SK-N-DZ (cell line): ENCODE measurements at regions not wholly inside any gene's neighbourhood (a gene's known extent, or its start where the extent isn't known, plus 50 kb on each side); places are given as distances from the start of the nearest gene placed in this dataset.
"Not testable (repeated sequence)": the region's sequence is repeated elsewhere in the genome, so short reads cannot be mapped to it uniquely, and the experiment has no call there.

Experiments used
- DNase-seq: peaks from one replicate; pipeline ENCODE4 v3.0.0-alpha.2; 2015; ENCODE audit warnings: low spot score

DNA sequence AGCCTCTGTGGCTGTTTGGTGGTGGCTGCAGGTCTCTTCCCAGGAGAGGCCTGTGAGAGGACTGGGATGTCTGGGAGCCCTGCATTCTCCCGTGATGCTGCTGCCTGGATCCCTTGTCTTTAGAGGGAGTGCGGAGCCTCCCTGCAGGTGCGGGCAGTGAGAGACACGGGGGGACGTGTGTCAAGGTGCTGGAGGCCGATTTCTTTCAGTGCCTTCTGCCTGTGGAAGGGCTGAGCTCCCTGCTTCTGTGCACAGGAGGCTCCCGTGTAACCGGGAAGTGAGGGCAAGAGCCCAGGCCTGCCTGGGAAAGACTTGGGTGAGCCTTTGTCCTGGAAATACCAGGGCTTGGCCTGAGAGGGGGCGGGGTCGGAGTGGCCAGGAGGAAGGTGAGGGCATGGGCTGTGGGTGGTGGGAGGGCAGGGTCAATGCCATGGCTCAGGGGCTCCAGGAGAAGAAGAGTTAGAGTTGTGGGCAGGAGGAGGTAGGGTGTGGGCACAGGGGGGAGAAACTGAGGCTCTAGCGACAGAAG lies 372.2 kb downstream of the TMEM121 start:
- no peak for DNase-seq

DNA sequence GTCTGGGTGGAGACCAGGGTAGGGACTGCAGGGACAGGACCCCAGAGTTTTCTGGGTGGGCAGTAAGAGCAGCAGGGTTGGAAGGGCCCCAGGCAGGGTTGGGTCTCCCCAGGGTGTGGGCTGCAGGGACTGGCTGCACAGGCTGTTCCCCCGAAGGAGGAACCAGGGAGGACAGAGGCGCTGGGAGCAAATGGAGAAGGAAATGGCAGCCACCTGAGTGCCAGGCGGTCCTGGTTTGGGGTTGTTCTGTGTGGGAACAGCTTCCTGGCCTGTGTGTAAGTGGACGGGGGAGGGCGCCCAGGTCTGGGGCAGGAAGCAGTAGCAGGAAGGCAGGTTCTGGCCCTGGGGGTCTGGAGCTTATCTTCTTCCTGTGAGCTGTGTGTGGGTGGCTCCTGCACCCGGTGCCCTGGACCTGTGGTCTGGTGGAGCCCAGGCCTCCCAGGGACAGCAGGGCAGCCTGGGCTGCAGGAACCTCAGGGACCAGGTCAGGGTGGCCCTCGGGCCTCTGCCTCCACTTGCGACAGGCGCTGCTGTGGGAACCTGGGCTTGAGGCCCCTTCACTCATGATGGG lies 372.8 kb downstream of the TMEM121 start:
- no peak for DNase-seq

DNA sequence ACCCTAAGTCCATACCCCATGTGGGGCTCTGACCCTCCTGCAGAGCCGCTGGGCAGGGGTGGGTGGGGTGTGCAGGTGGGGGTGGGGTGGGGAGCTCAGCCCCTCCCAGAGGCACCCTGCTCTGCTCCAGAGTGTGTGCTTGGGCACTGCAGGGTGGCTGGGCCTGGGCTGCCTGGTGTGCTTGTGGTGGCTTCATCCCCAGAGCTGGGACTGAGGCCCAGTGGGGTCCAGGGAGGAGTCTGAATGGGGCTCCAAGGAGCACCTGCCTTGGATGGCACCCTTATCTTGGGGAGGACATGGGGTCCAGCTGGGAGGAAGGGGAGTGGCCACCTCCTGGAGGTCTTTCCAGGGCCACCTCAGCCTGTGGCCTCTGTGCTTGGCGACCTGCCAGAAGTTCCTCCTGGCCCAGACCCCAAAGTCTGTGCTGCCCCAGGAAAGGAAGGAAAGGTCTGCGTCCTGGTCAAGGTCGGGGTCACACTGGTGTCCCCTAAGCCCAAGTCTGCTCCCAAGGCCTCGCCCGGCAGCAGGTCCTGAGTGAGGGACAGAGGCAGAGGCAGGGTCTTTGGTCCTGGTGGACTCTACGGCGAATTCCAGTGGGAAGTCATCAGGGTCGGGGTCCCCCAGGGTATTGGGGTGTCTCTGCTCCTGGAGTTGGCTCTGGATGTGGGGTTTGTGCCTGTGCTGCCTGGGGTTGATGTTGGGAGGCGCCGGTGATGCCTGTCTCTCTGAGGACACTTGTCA lies 373.4 kb downstream of the TMEM121 start:
- DNase-seq: no peak

DNA sequence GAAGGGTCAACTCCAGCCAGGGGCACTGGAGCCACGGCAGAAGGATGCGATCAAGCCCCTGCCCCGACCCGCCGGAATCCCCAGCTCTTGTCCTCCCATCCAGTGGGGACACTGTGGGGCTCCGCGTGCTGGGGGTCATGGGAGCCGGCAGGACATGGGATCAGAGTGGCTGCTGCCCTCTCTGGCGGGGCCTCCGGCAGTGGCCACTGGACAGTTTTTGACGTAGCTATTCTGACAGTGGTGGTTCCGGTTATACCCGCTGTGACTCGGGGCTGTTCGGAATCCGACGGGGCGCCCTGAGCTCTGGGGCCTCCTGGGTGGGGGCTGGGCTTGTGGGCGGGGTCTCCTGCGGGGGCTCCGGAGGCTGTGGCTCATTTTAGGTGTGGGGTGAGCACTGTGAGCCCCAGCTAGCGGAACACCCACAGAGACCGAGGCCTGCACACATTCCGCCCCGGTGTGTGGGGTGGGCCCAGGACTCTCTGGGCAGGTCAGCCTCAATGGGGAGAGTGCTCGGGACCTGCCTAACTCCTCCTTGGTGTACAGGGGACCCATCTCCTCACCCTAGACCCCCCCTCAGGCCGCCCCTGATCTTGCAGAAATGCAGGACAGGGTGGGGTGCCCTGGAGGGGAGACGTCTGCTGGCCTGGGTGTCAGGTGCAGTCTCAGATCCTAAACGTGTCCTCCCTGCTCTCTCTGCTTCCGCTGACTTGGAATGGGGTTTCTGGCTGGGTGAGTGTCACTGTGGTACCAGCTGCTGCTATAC lies 374.2 kb downstream of the TMEM121 start:
- no peak for DNase-seq

DNA sequence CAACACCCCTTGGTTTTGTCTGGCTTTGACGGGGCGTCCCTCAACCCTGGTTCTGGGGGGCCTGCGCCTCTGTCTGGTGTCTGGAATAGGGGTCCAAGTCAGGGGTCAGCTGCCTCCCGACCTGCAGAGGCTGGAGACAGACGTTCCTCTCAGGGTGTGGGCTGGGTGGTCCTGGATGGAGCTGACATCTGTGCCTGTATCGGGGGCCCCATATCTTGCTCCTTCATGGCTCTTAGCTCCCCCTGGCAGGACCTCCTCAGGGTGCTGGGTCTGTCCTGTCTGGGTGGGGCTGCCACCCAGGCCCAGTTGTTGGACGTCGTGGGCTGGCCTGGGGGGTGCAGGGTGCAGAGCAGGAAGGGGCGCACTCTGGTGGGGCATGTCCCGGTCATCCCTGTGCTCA lies 374.8 kb downstream of the TMEM121 start:
- no peak for DNase-seq

DNA sequence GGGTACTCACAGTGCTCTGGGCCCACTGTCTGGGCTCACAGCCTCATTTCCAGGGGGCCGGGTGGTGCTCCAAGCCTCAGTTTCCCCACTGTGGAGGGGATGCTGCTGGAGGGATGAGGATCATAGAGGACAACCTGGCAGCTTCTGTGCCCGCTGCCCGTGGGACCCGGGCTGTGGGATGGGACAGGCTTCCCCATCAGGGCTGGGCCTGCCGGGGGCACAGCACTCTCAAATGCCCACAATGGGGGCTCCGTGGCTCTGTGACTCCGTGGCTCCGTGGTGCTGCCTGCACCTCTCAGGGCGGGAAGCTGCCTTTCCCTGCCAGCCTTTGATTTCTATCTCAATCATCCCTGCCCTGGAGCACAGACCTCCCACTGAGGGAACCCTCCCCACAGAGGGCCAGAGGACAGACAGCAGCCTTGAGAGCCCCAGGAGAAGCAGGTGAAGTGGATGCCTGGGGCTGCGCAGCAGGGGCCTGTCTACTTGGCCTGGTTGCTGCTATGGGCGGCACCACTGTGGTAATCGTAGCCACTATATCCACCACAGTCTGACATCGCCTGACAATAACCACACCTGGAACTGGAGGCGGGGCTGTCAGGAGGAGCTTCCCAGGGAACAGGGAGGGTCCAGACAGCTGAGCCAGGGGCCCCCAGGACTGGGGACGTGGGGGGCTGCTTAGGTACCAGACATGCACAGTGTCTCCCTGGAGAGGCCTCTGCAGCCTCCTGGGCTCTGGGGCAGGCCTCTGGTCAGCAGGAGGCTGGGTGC lies 375.9 kb downstream of the TMEM121 start:
- DNase-seq: no peak

DNA sequence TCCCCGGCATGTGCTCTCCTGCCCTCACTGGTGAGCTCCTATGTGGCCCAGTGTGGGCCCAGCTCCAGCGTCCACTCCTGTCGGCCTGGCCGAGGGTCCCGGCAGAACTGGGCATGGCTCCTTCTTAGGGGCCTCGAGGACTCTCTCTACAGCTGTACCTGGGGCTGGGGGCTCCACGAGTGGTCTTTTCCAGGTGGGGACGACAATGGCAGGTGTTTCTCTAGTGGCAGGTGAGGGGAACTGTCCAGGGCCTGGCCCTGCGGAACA lies 376.4 kb downstream of the TMEM121 start:
- not testable (repeated sequence) for DNase-seq

DNA sequence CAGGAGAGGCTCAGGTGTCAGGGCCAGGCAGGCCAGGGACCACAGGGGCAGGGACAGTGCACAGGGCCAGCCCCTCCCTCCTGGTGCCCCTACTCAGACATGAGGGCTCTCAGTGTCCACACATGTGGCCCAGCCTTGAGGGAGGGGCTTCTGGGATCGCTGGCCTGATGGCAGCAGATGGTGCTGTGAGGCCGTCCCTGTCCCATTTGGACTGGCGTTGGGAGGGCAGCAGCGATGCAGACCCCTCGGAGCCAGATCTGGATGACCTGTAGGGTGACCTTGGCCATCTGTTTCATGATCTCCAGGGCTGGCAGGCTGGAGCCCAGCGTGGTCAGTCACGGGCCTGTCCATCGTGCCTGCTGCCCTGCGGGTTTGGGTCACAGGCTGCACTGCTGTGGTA lies 377.6 kb downstream of the TMEM121 start:
- DNase-seq: no peak

DNA sequence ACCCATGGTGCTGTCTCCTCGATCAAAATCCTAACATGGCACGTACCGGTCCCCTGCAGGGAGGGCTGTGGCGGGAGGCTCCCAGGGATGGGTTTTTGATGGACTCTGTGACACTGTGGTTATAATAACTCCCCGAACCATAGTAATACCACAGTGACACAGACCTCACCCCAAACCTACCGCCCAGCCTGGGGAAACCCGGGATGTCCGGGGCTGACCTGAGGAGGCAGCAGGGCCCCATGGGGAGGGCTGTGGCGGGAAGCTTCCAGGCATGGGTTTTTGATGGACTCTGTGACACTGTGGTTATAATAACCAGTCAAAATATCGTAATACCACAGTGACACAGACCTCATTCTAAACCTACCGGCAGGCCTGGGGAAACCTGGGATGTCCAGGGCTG lies 378.0 kb downstream of the TMEM121 start:
- no peak for DNase-seq

DNA sequence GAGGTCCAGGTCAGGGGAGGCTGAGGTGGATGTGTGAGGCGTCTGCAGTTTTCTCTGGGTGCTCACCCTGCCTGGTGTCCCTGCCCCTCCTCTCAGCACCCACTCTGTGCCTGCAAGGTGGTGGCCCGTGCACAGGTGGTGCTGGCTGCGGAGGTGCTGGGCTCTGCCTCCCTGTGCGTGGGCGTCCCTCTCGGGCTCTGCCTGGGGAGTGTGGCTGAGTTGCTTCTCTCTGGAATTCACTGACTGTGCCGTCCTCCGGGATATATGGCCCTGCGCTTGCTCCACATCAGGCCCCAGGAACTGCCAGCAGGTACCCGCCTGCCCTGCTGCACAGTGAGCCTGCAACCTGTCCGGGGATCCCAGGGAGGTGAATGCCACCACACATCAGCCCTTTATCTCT lies 379.1 kb downstream of the TMEM121 start:
- DNase-seq: no peak

DNA sequence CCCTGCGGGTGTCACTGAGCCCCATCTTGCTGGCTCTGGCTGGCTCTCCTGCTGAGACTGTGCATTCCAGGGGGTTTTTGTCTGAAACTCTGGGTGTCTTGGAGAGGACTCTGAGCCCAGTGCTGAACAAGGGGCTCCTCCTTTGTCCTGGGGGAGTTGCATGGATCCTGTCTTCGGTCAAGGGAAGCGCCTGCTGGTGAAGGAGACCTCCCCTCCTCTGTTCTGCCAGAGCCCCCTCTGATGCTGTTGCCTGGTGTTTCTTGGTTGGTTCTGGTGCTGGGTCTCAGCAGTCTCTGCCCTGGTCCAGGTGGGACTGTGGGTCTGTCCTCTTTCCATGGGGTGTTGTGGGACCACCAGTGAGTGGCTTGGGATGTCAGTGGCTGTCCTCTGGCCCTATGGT lies 380.9 kb downstream of the TMEM121 start:
- no peak for DNase-seq

DNA sequence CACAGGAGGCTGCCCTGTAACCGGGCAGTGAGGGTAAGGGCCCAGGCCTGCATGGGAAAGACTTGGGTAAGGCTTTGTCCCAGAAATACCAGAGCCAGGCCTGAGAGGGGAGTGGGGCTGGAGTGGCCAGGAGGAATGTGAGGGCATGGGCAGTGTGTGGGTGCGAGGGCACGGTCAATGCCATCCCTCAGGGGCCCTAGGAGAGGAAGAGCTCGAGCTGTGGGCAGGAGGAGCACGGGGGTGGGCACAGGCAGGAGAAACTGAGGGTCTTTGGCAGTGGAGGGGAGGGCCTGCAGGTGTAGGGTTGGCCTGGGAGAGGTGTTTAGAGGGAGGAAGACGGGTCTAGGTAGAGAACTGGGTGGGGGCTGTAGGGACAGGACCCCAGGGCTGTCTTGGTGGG lies 381.6 kb downstream of the TMEM121 start:
- no peak for DNase-seq

DNA sequence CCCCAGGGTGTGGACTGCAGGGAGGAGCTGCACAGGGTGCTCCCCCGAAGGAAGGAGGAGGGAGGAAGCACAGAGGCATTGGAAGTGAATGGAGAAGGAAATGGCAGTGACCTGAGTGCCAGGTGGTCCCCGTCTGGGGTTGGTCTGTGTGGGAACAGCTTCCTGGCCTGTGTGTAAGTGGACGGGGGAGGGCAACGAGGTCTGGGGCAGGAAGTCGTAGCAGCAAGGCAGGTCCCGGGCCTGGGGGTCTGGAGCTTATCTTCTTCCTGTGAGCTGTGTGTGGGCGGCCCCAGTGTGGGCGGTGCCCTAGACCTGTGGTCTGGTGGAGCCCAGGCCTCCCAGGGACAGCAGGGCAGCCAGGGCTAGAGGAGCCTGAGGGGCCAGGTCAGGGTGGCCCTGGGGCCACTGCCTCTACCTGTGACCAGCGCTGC lies 382.1 kb downstream of the TMEM121 start:
- DNase-seq: no peak

DNA sequence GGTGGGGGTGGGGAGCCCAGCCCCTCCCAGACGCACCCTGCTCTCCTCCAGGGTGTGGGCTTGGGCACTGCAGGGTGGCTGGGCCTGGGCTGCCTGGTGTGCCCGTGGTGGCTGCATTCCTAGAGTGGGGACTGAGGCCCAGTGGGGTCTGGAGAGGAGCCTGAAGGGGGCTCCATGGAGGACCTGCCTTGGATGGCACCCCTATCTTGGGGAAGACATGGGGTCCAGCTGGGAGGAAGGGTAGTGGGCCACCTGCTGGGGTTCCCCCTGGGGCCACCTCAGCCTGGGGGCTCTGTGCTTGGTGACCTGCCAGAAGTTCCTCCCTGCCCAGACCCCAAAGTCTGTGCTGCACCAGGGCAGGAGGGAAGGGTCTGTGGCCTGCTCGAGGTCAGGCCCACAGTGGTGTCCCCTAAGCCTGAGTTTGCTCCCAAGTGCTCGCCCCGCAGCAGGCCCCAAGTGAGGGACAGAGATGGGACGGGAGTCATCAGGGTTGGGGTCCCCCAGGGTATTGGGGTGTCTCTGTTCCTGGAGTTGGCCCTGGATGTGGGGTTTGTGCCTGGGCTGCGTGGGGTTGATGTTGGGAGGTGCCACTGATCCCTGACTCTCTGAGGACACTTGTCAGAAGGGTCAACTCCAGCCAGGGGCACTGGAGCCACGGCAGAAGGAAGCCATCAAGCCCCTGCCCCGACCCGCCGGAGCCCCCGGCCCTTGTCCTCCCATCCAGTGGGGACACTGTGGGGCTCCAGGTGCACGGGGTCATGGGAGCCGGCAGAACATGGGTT lies 382.9 kb downstream of the TMEM121 start:
- DNase-seq: no peak

DNA sequence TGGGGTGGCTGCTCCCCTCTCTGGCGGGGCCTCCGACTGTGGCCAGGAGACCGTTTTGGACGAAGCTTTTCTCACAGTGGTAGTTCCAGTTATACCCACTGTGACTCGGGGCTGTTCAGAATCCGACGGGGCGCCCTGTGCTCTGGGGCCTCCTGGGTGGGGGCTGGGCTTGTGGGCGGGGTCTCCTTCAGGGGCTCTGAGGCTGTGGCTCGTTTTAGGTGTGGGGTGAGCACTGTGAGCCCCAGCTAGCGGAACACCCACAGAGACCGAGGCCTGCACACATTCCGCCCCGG lies 383.4 kb downstream of the TMEM121 start:
- DNase-seq: not testable (repeated sequence)

DNA sequence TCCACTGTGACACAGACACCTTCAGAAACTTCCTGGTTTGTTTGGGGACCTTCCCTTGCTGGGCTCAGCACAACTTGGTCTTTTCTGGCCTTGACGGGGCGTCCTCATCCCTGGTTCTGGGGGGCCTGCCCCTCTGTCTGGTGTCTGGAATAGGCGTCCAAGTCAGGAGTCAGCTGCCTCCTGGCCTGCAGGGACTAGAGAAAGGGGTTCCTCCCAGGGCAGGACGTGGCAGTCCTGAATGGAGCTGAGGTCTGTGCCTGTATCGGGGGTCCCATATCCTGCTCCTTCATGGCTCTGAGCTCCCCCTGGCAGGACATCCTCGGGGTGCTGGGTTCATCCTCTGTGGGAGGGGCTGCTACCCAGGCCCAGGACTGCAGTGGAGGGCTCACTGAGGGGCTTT lies 384.0 kb downstream of the TMEM121 start:
- DNase-seq: no peak

DNA sequence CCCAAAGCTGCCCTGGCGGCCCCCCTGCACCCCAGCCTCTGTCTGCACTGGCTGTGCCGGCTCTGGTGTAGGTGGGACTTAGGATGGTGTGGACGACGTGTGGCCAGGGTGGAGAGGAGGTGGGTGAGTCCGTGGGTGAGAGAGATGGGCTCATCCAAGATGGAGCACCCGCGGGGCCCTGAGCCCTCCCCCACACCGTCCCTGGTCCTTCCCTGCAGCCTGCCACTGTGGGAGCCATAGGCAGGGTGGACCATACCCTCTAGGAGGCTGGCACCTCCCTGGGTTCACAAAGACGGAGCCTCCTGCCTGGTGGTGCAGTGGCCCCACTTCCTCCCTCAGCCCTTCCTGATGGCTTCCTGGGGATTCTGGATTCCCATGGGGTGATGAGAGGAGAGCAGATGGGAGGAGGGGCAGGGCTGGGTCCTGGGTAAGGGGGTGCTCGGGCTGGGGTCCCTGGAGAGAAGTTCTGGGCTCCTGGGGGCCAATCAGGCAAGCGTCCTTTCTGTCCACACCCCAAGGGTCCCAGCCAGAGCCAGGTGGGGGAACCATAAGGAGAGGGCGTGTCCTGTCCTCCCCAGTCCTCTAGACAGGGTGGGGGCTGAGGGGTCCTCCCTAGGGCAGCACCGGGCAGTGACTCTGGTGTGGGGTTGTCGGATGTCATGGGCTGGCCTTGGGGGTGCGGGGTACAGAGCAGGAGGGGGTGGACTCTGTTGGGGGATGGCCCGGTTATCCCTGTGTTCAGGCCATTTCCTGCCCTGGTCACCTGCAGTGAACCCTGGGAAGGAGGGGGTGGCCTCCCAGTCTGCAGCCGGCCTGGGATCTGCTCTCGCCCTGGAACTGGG lies 384.8 kb downstream of the TMEM121 start:
- DNase-seq: no peak

DNA sequence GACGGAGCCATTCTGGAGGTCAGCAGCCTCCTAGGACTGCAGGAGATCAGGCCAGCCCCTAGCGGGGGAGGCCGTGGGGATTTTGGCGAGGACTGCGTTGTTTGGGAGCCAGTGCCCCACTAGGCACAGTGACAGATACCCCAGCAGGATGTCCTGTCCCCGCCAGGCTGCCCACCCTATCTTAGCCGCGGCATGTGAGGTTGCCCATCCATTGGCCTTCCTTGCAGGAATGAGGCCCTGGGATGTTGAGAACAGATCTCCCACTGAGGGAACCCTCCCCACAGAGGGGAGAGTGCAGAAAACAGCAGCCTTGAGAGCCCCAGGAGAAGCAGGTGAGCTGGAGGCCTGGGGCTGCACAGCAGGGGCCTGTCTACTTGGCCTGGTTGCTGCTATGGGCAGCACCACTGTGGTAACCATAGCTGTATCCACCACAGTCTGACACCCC lies 385.5 kb downstream of the TMEM121 start:
- DNase-seq: not testable (repeated sequence)

DNA sequence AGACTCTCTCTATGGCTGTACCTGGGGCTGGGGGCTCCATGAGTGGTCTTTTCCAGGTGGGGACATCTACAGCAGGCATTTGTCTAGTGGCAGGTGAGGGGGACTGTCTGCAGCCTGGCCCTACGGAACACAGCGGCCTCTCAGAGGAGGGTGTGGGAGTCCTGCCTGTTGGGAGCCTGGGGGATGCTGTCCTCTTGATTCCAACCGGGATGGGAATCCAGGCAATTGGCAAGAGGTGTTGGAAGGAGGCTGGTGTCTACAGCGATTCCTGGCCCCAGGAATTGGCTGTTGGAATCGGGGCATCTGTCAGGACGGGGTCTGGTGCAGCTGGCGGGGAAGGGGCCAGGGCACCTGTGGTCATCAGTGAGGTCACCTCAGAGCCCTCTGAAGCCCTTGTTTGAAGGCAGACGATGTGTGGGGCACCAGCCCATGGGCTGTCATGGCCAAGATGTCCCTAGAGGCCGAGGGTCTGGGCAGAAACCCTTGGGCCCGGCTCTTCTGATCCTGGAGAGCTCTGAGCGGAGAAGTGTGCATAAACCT lies 386.3 kb downstream of the TMEM121 start:
- DNase-seq: no peak

DNA sequence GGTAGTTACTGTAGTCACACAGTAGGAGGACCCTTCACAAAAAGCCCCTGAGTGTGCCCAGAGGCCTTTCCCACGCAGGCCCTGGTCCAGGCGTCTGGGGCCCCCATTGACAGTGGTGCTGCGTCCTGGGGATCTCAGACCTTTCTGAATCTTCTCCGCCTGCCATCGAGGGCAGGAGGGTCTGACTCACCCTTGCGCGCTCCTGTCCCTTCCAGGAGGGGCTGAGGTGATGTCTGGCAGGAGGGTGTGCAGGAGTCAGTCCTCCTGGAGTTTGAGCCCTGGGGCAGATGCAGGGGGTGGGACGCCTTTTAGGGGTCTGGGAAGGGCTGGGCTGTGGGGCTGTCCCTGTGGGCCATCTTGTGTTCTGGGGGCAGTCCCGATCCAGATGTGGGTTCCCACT lies 386.8 kb downstream of the TMEM121 start:
- no peak for DNase-seq
